Endothelial cell of umbilical vein (primary cell): ENCODE measurements at regions not wholly inside any gene's neighbourhood (a gene's known extent, or its start where the extent isn't known, plus 50 kb on each side); places are given as distances from the start of the nearest gene placed in this dataset.

Source experiments
- BruUV-seq: library from RNA; stranded (reverse); fragments of 400-500 nt; replicated peaks from 2 replicates; lab custom pipeline; 2021; lab: Mats Ljungman, UMichigan
- CTCF ChIA-PET: fragments of 300-600, 350-600 bp; sonication (Branson Sonifier 250); formaldehyde crosslinking; loops from one replicate; lab custom pipeline; 2021; ENCODE audit warnings: antibody characterized with exemption, inconsistent platforms; lab: Charles Lee
- POLR2A ChIA-PET: fragments of 300-600, 350-600 bp; sonication (Branson Sonifier 250); formaldehyde crosslinking; loops from one replicate; lab custom pipeline; 2021; ENCODE audit warnings: antibody characterized with exemption, inconsistent platforms; lab: Charles Lee
- DNase-seq: peaks from one replicate; pipeline ENCODE4 v3.0.0-alpha.2; 2011; ENCODE audit warnings: low read depth, low spot score
- FAIRE-seq: peaks from 2 replicates; lab custom pipeline; 2011; peaks lifted over from hg19 to GRCh38; lab: Jason Lieb, UNC
- H2AFZ ChIP-seq: 2 replicates; pipeline ENCODE4 v1.6.0; 2012; ENCODE audit warnings: low read depth, low read length, control low read depth, inconsistent platforms
- H3K27ac ChIP-seq: 2 replicates; pipeline ENCODE4 v1.5.1; 2011; ENCODE audit warnings: low read depth, mild to moderate bottlenecking, control low read depth, low read length, moderate library complexity; ENCODE audit not compliant: insufficient read depth
- H3K27me3 ChIP-seq, 2 experiments: 2 replicates each; pipeline versions ENCODE4 v1.6.0 to v1.6.1; 2011; ENCODE audit warnings: low read length in 2 of 2, mixed read lengths in 1 of 2; ENCODE audit not compliant: control insufficient read depth in 2 of 2, insufficient read depth in 2 of 2
- H3K36me3 ChIP-seq, 2 experiments: 2 replicates in 1 of 2; 3 replicates in 1 of 2; pipeline ENCODE4 v1.5.1; 2011; ENCODE audit warnings: low read length in 2 of 2, mild to moderate bottlenecking in 1 of 2, moderate library complexity in 1 of 2; ENCODE audit not compliant: control insufficient read depth in 2 of 2, insufficient read depth in 2 of 2; ENCODE audit errors: extremely low read depth in 1 of 2
- H3K4me1 ChIP-seq: 3 replicates; pipeline ENCODE4 v1.5.1; 2011; ENCODE audit warnings: mild to moderate bottlenecking, low read length; ENCODE audit not compliant: control insufficient read depth, insufficient read depth; ENCODE audit errors: extremely low read depth
- H3K4me2 ChIP-seq: 2 replicates; pipeline ENCODE4 v1.6.1; 2011; ENCODE audit warnings: low read length, control low read depth, mixed read lengths; ENCODE audit not compliant: insufficient read depth
- H3K4me3 ChIP-seq, 3 experiments: fragments of 200-600 bp in 1 of 3; sonication (generic), shearing (Covaris generic) in 1 of 3; replicated peaks in 1 of 3; 2 replicates each; pipeline ENCODE4 v1.5.1; 2011 to 2016; ENCODE audit warnings: control low read depth in 3 of 3, low read length in 3 of 3, mild to moderate bottlenecking in 2 of 3, inconsistent platforms in 1 of 3, low read depth in 1 of 3, moderate library complexity in 1 of 3; ENCODE audit not compliant: insufficient read depth in 1 of 3
- H3K79me2 ChIP-seq: 2 replicates; pipeline ENCODE4 v1.6.0; 2012; ENCODE audit warnings: low read length, inconsistent platforms; ENCODE audit not compliant: control insufficient read depth, insufficient read depth
- H3K9ac ChIP-seq: replicated peaks from 2 replicates; pipeline ENCODE3; 2011; ENCODE audit warnings: low read length, control low read depth; ENCODE audit not compliant: insufficient read depth; ENCODE audit errors: extremely low read depth
- H3K9me1 ChIP-seq: replicated peaks from 3 replicates; pipeline ENCODE4 v1.6.0; 2011; ENCODE audit warnings: mild to moderate bottlenecking, low read length; ENCODE audit not compliant: control insufficient read depth, insufficient read depth; ENCODE audit errors: extremely low read depth
- H3K9me3 ChIP-seq: replicated peaks from 2 replicates; pipeline ENCODE4 v1.5.1; 2012; ENCODE audit warnings: low read length, inconsistent platforms; ENCODE audit not compliant: control insufficient read depth, insufficient read depth
- H4K20me1 ChIP-seq: replicated peaks from 2 replicates; pipeline ENCODE3; 2011; ENCODE audit warnings: mild to moderate bottlenecking, low read length; ENCODE audit not compliant: control insufficient read depth, insufficient read depth; ENCODE audit errors: extremely low read depth
- CTCF ChIP-seq, 2 donors: IDR thresholded peaks; 1 replicate in 1 of 2; 2 replicates in 1 of 2; pipeline ENCODE4 v1.5.1; 2011; ENCODE audit warnings: low read length in 2 of 2, mild to moderate bottlenecking in 2 of 2, moderate library complexity in 2 of 2, control low read depth in 1 of 2, inconsistent platforms in 1 of 2, low read depth in 1 of 2; ENCODE audit not compliant: insufficient read depth in 1 of 2; ENCODE audit errors: extremely low read depth in 1 of 2
- EZH2 ChIP-seq: IDR thresholded peaks from 2 replicates; pipeline ENCODE4 v1.6.1; 2012; ENCODE audit warnings: borderline replicate concordance, low read depth, mild to moderate bottlenecking, moderate library complexity, low read length, inconsistent platforms; ENCODE audit not compliant: severe bottlenecking
- FOS ChIP-seq: IDR thresholded peaks from 2 replicates; pipeline ENCODE4 v1.6.1; 2011; ENCODE audit warnings: mild to moderate bottlenecking, low read length, moderate library complexity, borderline replicate concordance; ENCODE audit not compliant: insufficient read depth
- GATA2 ChIP-seq: IDR thresholded peaks from 2 replicates; pipeline ENCODE4 v1.7.0; 2011; ENCODE audit warnings: low read depth, mild to moderate bottlenecking, moderate library complexity, mixed read lengths, low read length; ENCODE audit not compliant: insufficient read length, insufficient read depth
- JUN ChIP-seq: IDR thresholded peaks from 2 replicates; pipeline ENCODE4 v1.6.1; 2011; ENCODE audit warnings: borderline replicate concordance, low read depth; ENCODE audit not compliant: insufficient read length, insufficient read depth
- MAX ChIP-seq: IDR thresholded peaks from 2 replicates; pipeline ENCODE4 v1.6.1; 2011; ENCODE audit not compliant: insufficient read depth, insufficient read length
- MYC ChIP-seq: IDR thresholded peaks from one replicate; pipeline ENCODE4 v1.6.1; 2011; ENCODE audit warnings: mild to moderate bottlenecking, low read depth, low read length
- POLR2A ChIP-seq: IDR thresholded peaks from 2 replicates; pipeline ENCODE4 v1.6.1; 2012; ENCODE audit warnings: low read depth, mild to moderate bottlenecking, control low read depth, low read length
- POLR2AphosphoS5 ChIP-seq: IDR thresholded peaks from 2 replicates; pipeline ENCODE4 v1.6.1; 2012; ENCODE audit warnings: low read depth, mild to moderate bottlenecking, control low read depth, low read length, moderate library complexity; ENCODE audit not compliant: insufficient read depth
- dilution Hi-C: fragments of 300-500 bp; cut with MboI; formaldehyde crosslinking; loops from one replicate; pipeline ENCODE4 v1.15.0; 2019; ENCODE audit warnings: low sequenced_read_pairs; ENCODE audit not compliant: extremely low pct_ligation_motif_present
- intact Hi-C: fragments of 100-400 bp; cut with micrococcal nuclease; formaldehyde crosslinking; loops from one replicate; pipeline ENCODE4 v1.10.0; 2022

- Histone ChIP-seq H4K20me1 (no peaks in the 10 kb centered on the region), H3K4me3 (no peak overlapping the region), H3K9me1 (no peaks in the 10 kb centered on the region), H2AFZ (no peak overlapping the region), H3K27ac (no peak overlapping the region), H3K4me1 (no peaks in the 10 kb centered on the region), H3K9me3 (no peaks in the 10 kb centered on the region), H3K79me2 (no peaks in the 10 kb centered on the region), H3K36me3 (no peaks in the 10 kb centered on the region), H3K4me2 (no peak overlapping the region), H3K27me3 (no peaks in the 10 kb centered on the region), H3K9ac (no peak overlapping the region)
- CTCF ChIA-PET = no interaction called here
- FAIRE-seq (no peak), DNase-seq (no peak)
- intact Hi-C loops (no loop called here), dilution Hi-C loops (no loop called here)
- no TSS peak for BruUV-seq
- no peak for TF ChIP-seq JUN
- no peak for TF ChIP-seq EZH2
- no peak for TF ChIP-seq MYC
- no peak for TF ChIP-seq POLR2AphosphoS5
- TF ChIP-seq GATA2 = no peak
- TF ChIP-seq POLR2A = no peak
- POLR2A ChIA-PET = interaction anchor here (0.6 kb wide), 1 partner anchor 188 kb away, joined by 3 read pairs; no protein-coding TSS in a partner anchor
These were observed 1372.1 kb downstream of the EPHA7 start for GRCh38 chr6:92047152-92047850.

- H3K9me3 ChIP-seq = no peaks in the 10 kb centered on the region
- ChIA-PET CTCF (no interaction called here), POLR2A (no interaction called here)
- no peaks in the 10 kb centered on the region for H3K27me3 ChIP-seq
- no peak overlapping the region for H3K4me3 ChIP-seq
- no peaks in the 10 kb centered on the region for H3K4me1 ChIP-seq
- no peak overlapping the region for H3K9ac ChIP-seq
- TF ChIP-seq CTCF (IDR thresholded peaks at IDR 0.05; ENCODE audit: extremely low read depth in 1 of 2, insufficient read depth in 1 of 2, low read depth in 1 of 2, low read length in 2 of 2) (no peak), MYC (no peak), MAX (no peak), FOS (no peak), GATA2 (no peak), POLR2AphosphoS5 (no peak)
- no peak for DNase-seq
- H3K9me1 ChIP-seq = no peaks in the 10 kb centered on the region
- no peak overlapping the region for H3K27ac ChIP-seq
- H3K79me2 ChIP-seq = no peaks in the 10 kb centered on the region
- no TSS peak for BruUV-seq
- no peaks in the 10 kb centered on the region for H3K36me3 ChIP-seq
- H2AFZ ChIP-seq = no peak overlapping the region
- dilution Hi-C loops = no loop called here
- intact Hi-C loops = no loop called here
- no peaks in the 10 kb centered on the region for H4K20me1 ChIP-seq
- no peak overlapping the region for H3K4me2 ChIP-seq
- FAIRE-seq = no peak
These were observed 1375.0 kb downstream of the EPHA7 start for GRCh38 chr6:92044312-92044711.
